PC-3 (cell line): ENCODE measurements at regions not wholly inside any gene's neighbourhood (a gene's known extent, or its start where the extent isn't known, plus 50 kb on each side); places are given as distances from the start of the nearest gene placed in this dataset.

Experiments
- ATAC-seq: fragments of 200-7000 bp; cut with Tn5 transposase; 2 replicates; pipeline ENCODE4 v1.9.1; 2020; ENCODE audit warnings: mild to moderate bottlenecking, moderate library complexity
- BruUV-seq: library from RNA; stranded (reverse); fragments of 400-500 nt; replicated peaks from 2 replicates; lab custom pipeline; 2021; lab: Mats Ljungman, UMichigan
- CTCF ChIA-PET: fragments of 300-600 bp; sonication (Branson Sonifier 250); formaldehyde crosslinking; loops from one replicate; lab custom pipeline; 2022; ENCODE audit warnings: antibody characterized with exemption; lab: Charles Lee
- POLR2A ChIA-PET: fragments of 300-600 bp; sonication (Branson Sonifier 250); formaldehyde crosslinking; loops from one replicate; lab custom pipeline; 2022; ENCODE audit warnings: antibody characterized with exemption; ENCODE audit not compliant: unreplicated experiment; lab: Charles Lee
- DNase-seq: peaks from one replicate; pipeline ENCODE4 v3.0.0-alpha.2; 2015
- H2AFZ ChIP-seq: fragments of 300-600 bp; sonication (generic); 2 replicates; pipeline ENCODE4 v1.6.0; 2016; ENCODE audit warnings: antibody characterized with exemption, low read length
- H3F3A ChIP-seq: fragments of 300-600 bp; sonication (generic); one replicate; pipeline ENCODE4 v1.6.0; 2017; ENCODE audit warnings: antibody characterized with exemption, low read length, control low read depth, mild to moderate bottlenecking; ENCODE audit not compliant: unreplicated experiment
- H3K27ac ChIP-seq: fragments of 300-600 bp; sonication (generic); 2 replicates; pipeline ENCODE4 v1.5.1; 2016; ENCODE audit warnings: mild to moderate bottlenecking, low read length
- H3K27me3 ChIP-seq: fragments of 300-600 bp; sonication (generic); 2 replicates; pipeline ENCODE4 v1.6.1; 2016; ENCODE audit warnings: low read length, mixed read lengths
- H3K36me3 ChIP-seq: fragments of 300-600 bp; sonication (generic); 2 replicates; pipeline ENCODE4 v1.6.1; 2016; ENCODE audit warnings: low read depth, mixed run types, low read length, mixed read lengths
- H3K4me1 ChIP-seq: fragments of 300-600 bp; sonication (generic); 2 replicates; pipeline ENCODE4 v1.5.1; 2016; ENCODE audit warnings: low read length; ENCODE audit not compliant: insufficient read depth
- H3K4me2 ChIP-seq: fragments of 300-600 bp; sonication (generic); 2 replicates; pipeline ENCODE4 v1.6.0; 2016; ENCODE audit warnings: low read length
- H3K4me3 ChIP-seq: fragments of 300-600 bp; sonication (generic); 2 replicates; pipeline ENCODE4 v1.5.1; 2016; ENCODE audit warnings: mild to moderate bottlenecking, low read length, mixed read lengths
- H3K79me2 ChIP-seq: fragments of 300-600 bp; sonication (generic); 2 replicates; pipeline ENCODE4 v1.6.1; 2017; ENCODE audit warnings: low read length, mixed read lengths
- H3K9ac ChIP-seq: fragments of 300-600 bp; sonication (generic); 2 replicates; pipeline ENCODE4 v1.6.0; 2016; ENCODE audit warnings: mild to moderate bottlenecking, low read length
- H3K9me2 ChIP-seq: fragments of 300-600 bp; sonication (generic); replicated peaks from 2 replicates; pipeline ENCODE4 v1.6.1; 2016; ENCODE audit warnings: mixed run types, low read length, mixed read lengths
- H3K9me3 ChIP-seq: fragments of 300-600 bp; sonication (generic); 2 replicates; pipeline ENCODE4 v1.6.1; 2016; ENCODE audit warnings: low read length, mixed read lengths
- H4K20me1 ChIP-seq: fragments of 300-600 bp; sonication (generic); 2 replicates; pipeline ENCODE4 v1.6.1; 2016; ENCODE audit warnings: low read length, mixed read lengths
- CTCF ChIP-seq: fragments of 300-600 bp; sonication (generic); conservative IDR thresholded peaks from 2 replicates; pipeline ENCODE4 v1.5.1; 2017; ENCODE audit warnings: antibody characterized with exemption, low read depth, mild to moderate bottlenecking, low read length
- EZH2 ChIP-seq: fragments of 300-600 bp; sonication (generic); IDR thresholded peaks from one replicate; pipeline ENCODE4 v1.6.1; 2017; ENCODE audit warnings: antibody characterized with exemption, mild to moderate bottlenecking, low read length; ENCODE audit not compliant: unreplicated experiment
- EZH2phosphoT487 ChIP-seq: fragments of 300-600 bp; sonication (generic); IDR thresholded peaks from 2 replicates; pipeline ENCODE4 v1.6.1; 2018; ENCODE audit warnings: mild to moderate bottlenecking, antibody characterized with exemption, low read length, borderline replicate concordance
- intact Hi-C: fragments of 100-400 bp; cut with micrococcal nuclease; formaldehyde crosslinking; loops from 2 replicates; pipeline ENCODE4 v1.9.0; 2023

GRCh38 chr10:44259090-44259874, 125.6 kb downstream of the CXCL12 start:
- ATAC-seq (no peak), DNase-seq (no peak)
- Histone ChIP-seq H3K27me3 (no peaks in the 10 kb centered on the region; the same call in 1 of the 2 replicates), H3K4me3 (no peak overlapping the region), H2AFZ (no peak overlapping the region), H4K20me1 (no peaks in the 10 kb centered on the region), H3K4me1 (no peaks in the 10 kb centered on the region), H3K36me3 (no peaks in the 10 kb centered on the region), H3K9ac (no peak overlapping the region), H3K9me3 (0 out of 2 replicates have a peak, but pooled peaks cover 4% of the 10 kb centered on the region), H3K9me2 (no peaks in the 10 kb centered on the region), H3K4me2 (no peak overlapping the region), H3K27ac (no peak overlapping the region), H3K79me2 (no peaks in the 10 kb centered on the region), H3F3A (no peaks in the 10 kb centered on the region)
- ChIA-PET CTCF (no interaction called here), POLR2A (no interaction called here)
- BruUV-seq: no TSS peak
- intact Hi-C loops: no loop called here
- TF ChIP-seq CTCF (no peak), EZH2phosphoT487 (no peak), EZH2 (no peak)

- no peaks in the 10 kb centered on the region for H3K27me3 ChIP-seq
- H3K4me3 ChIP-seq: no peak overlapping the region
- H3K9me3 ChIP-seq: 0 out of 2 replicates have a peak, but pooled peaks cover 4% of the 10 kb centered on the region
- H3K27ac ChIP-seq: no peak overlapping the region
- intact Hi-C loops: no loop called here
- no peaks in the 10 kb centered on the region for H3K4me1 ChIP-seq
- no peak for TF ChIP-seq CTCF
- TF ChIP-seq EZH2: no peak
- TF ChIP-seq EZH2phosphoT487: no peak
- no peak for DNase-seq
- H3K9me2 ChIP-seq: no peaks in the 10 kb centered on the region
- ChIA-PET CTCF (no interaction called here), POLR2A (no interaction called here)
- no peak overlapping the region for H2AFZ ChIP-seq
- no peaks in the 10 kb centered on the region for H3K36me3 ChIP-seq
- BruUV-seq: no TSS peak
- ATAC-seq: no peak
- H3K4me2 ChIP-seq: no peak overlapping the region
- no peaks in the 10 kb centered on the region for H3K79me2 ChIP-seq
- H4K20me1 ChIP-seq: no peaks in the 10 kb centered on the region
- H3K9ac ChIP-seq: no peak overlapping the region
- no peaks in the 10 kb centered on the region for H3F3A ChIP-seq
Measured at GRCh38 chr10:44258460-44259089, 126.3 kb downstream of the CXCL12 start.

GRCh38 chr10:44258019-44258418, 126.9 kb downstream of the CXCL12 start:
- POLR2A ChIA-PET: no interaction called here
- H3K4me3 ChIP-seq: no peak overlapping the region
- H3K27me3 ChIP-seq: no peaks in the 10 kb centered on the region
- no peaks in the 10 kb centered on the region for H4K20me1 ChIP-seq
- no TSS peak for BruUV-seq
- ATAC-seq (no peak), DNase-seq (no peak)
- no peak overlapping the region for H2AFZ ChIP-seq
- H3K79me2 ChIP-seq: no peaks in the 10 kb centered on the region
- H3K27ac ChIP-seq: no peak overlapping the region
- no peaks in the 10 kb centered on the region for H3K9me2 ChIP-seq
- 0 out of 2 replicates have a peak, but pooled peaks cover 4% of the 10 kb centered on the region for H3K9me3 ChIP-seq
- intact Hi-C loops: no loop called here
- TF ChIP-seq EZH2phosphoT487: no peak
- no peak for TF ChIP-seq EZH2
- TF ChIP-seq CTCF: no peak
- no peaks in the 10 kb centered on the region for H3K36me3 ChIP-seq
- no peak overlapping the region for H3K4me2 ChIP-seq
- no peaks in the 10 kb centered on the region for H3K4me1 ChIP-seq
- H3K9ac ChIP-seq: no peak overlapping the region
- CTCF ChIA-PET: no interaction called here
- no peaks in the 10 kb centered on the region for H3F3A ChIP-seq
